ENCODE measurements at regions not wholly inside any gene's neighbourhood (a gene's known extent, or its start where the extent isn't known, plus 50 kb on each side); places are given as distances from the start of the nearest gene placed in this dataset.

DNA sequence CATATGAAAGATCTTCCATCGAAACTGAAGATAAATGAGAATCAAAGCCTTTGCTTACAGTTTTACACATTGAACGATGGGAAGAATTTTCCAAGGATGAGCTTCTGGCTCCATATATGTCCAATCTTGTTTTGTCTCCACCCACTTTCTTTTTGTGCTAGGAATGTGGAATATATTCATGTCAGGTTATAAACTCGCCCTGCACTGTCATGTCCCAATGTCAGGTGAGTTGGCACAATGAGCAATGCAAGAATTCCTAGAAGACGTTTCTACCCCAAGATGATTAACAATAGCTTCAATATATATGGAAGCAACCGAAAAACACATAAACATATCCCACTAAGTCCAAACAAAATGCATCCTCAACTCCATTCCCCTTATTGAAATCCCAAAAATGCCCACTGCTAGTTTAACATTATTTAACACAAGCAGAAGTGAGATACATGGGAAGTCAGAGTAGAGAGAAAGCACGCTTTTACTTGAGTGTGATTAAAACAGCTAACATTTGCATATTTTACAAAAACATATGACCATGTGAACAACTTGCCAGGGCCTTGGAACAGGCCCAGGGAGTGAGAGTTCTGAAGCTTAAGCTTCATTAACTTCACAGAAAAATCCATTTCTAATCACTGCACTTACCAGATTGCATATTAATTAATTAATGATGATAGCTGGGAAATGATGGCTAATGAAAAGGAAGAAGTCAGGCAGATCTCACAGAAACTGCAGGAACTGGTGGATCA lies 233.9 kb downstream of the GXYLT1 start:
- TF ChIP-seq, protein P1, sequence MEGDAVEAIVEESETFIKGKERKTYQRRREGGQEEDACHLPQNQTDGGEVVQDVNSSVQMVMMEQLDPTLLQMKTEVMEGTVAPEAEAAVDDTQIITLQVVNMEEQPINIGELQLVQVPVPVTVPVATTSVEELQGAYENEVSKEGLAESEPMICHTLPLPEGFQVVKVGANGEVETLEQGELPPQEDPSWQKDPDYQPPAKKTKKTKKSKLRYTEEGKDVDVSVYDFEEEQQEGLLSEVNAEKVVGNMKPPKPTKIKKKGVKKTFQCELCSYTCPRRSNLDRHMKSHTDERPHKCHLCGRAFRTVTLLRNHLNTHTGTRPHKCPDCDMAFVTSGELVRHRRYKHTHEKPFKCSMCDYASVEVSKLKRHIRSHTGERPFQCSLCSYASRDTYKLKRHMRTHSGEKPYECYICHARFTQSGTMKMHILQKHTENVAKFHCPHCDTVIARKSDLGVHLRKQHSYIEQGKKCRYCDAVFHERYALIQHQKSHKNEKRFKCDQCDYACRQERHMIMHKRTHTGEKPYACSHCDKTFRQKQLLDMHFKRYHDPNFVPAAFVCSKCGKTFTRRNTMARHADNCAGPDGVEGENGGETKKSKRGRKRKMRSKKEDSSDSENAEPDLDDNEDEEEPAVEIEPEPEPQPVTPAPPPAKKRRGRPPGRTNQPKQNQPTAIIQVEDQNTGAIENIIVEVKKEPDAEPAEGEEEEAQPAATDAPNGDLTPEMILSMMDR (IDR thresholded peaks at IDR 0.05; ENCODE audit: low read depth, low read length, poor library complexity, severe bottlenecking) = no peak
- TF ChIP-seq EZH2phosphoT487 (IDR thresholded peaks at IDR 0.05; ENCODE audit: borderline replicate concordance, low read length) = no peak
- Histone ChIP-seq H3K79me2 (ENCODE audit: control insufficient read depth, low read length) (no peaks in the 10 kb centered on the region), H3K27me3 (ENCODE audit: control insufficient read depth, low read length) (no peaks in the 10 kb centered on the region), H3K4me3 (ENCODE audit: low read length) (no peak overlapping the region), H3K4me2 (ENCODE audit: low read length) (no peak overlapping the region), H4K20me1 (ENCODE audit: control insufficient read depth, insufficient read depth, low read depth, low read length) (no peaks in the 10 kb centered on the region), H3F3A (ENCODE audit: control insufficient read depth, insufficient read depth) (no peaks in the 10 kb centered on the region), H3K36me3 (ENCODE audit: control insufficient read depth, low read length) (no peaks in the 10 kb centered on the region), H3K9me2 (replicated peaks; ENCODE audit: control insufficient read depth, low read length) (no peaks in the 10 kb centered on the region), H3K27ac (ENCODE audit: low read depth, low read length) (no peak overlapping the region), H3K9me3 (ENCODE audit: control insufficient read depth, insufficient read depth, low read length) (no peaks in the 10 kb centered on the region), H3K4me1 (ENCODE audit: control insufficient read depth, low read length) (peaks cover 6% of the 10 kb centered on the region)

DNA sequence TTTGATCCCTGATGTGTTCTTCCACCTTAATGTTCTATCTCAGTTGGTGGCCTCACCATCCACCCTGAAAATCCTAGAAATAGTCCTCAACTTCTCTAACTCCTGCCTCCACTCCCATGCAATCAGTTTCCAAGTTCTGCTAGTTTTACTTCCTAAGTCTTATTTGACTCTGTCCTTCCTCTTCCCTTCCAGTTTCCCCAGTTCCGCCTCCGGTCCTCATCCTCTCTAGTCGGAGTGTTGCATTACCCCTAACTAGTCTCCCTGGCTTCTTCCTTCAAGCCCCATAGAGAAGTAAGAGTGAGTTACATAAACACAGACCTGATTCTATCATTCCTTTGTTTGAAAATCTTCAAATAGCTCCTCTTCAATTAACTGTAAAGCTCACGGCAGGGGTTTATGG lies 236.5 kb downstream of the GXYLT1 start:
- H3K36me3 ChIP-seq (ENCODE audit: control insufficient read depth, low read length) = no peaks in the 10 kb centered on the region
- H3K9me2 ChIP-seq (replicated peaks; ENCODE audit: control insufficient read depth, low read length) = no peaks in the 10 kb centered on the region; the same call in 1 of the 2 replicates
- H3K79me2 ChIP-seq (ENCODE audit: control insufficient read depth, low read length) = no peaks in the 10 kb centered on the region
- no peaks in the 10 kb centered on the region for H3K27me3 ChIP-seq (ENCODE audit: control insufficient read depth, low read length)
- H4K20me1 ChIP-seq (ENCODE audit: control insufficient read depth, insufficient read depth, low read depth, low read length) = no peaks in the 10 kb centered on the region
- no peak overlapping the region for H3K27ac ChIP-seq (ENCODE audit: low read depth, low read length)
- no peak for TF ChIP-seq EZH2phosphoT487 (IDR thresholded peaks at IDR 0.05; ENCODE audit: borderline replicate concordance, low read length)
- TF ChIP-seq, protein P1 (IDR thresholded peaks at IDR 0.05; ENCODE audit: low read depth, low read length, poor library complexity, severe bottlenecking) = no peak
- no peak overlapping the region for H3K4me2 ChIP-seq (ENCODE audit: low read length)
- no peaks in the 10 kb centered on the region for H3K4me1 ChIP-seq (ENCODE audit: control insufficient read depth, low read length)
- H3F3A ChIP-seq (ENCODE audit: control insufficient read depth, insufficient read depth) = no peaks in the 10 kb centered on the region
- H3K4me3 ChIP-seq (ENCODE audit: low read length) = no peak overlapping the region
- no peaks in the 10 kb centered on the region for H3K9me3 ChIP-seq (ENCODE audit: control insufficient read depth, insufficient read depth, low read length)

DNA sequence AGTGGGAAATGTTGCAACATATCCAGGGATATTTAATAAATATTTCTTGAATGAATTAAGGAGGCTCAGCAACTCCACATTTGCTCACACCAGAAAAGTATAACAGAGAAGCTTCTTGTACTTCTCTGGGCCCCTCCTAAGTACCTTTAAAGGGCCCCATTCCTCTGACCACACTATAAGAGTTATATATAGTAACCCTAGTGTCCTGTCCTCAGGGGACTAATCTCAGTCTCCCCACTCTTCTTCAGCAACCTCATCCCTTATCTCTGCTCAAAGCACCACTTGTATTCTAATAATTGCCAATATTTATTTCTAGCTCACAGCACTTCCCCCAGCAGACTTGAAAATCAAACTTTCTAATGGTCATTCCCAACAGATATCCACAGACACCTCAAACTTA lies 237.1 kb downstream of the GXYLT1 start:
- Histone ChIP-seq H3K4me2 (ENCODE audit: low read length) (no peak overlapping the region), H3K27me3 (ENCODE audit: control insufficient read depth, low read length) (no peaks in the 10 kb centered on the region), H3K36me3 (ENCODE audit: control insufficient read depth, low read length) (no peaks in the 10 kb centered on the region), H4K20me1 (ENCODE audit: control insufficient read depth, insufficient read depth, low read depth, low read length) (no peaks in the 10 kb centered on the region), H3K27ac (ENCODE audit: low read depth, low read length) (no peak overlapping the region), H3K9me2 (replicated peaks; ENCODE audit: control insufficient read depth, low read length) (no peaks in the 10 kb centered on the region; the same call in 1 of the 2 replicates), H3K4me1 (ENCODE audit: control insufficient read depth, low read length) (no peaks in the 10 kb centered on the region), H3K9me3 (ENCODE audit: control insufficient read depth, insufficient read depth, low read length) (no peaks in the 10 kb centered on the region), H3K4me3 (ENCODE audit: low read length) (no peak overlapping the region), H3F3A (ENCODE audit: control insufficient read depth, insufficient read depth) (no peaks in the 10 kb centered on the region), H3K79me2 (ENCODE audit: control insufficient read depth, low read length) (no peaks in the 10 kb centered on the region)
- TF ChIP-seq EZH2phosphoT487 (IDR thresholded peaks at IDR 0.05; ENCODE audit: borderline replicate concordance, low read length) = no peak
- TF ChIP-seq, protein P1 (IDR thresholded peaks at IDR 0.05; ENCODE audit: low read depth, low read length, poor library complexity, severe bottlenecking) = no peak

Data from DOHH2 (cell line).